ENCODE measurements at regions not wholly inside any gene's neighbourhood (a gene's known extent, or its start where the extent isn't known, plus 50 kb on each side); places are given as distances from the start of the nearest gene placed in this dataset.
"Not testable (repeated sequence)": the region's sequence is repeated elsewhere in the genome, so short reads cannot be mapped to it uniquely, and the experiment has no call there.

GRCh38 chr7:35978816-35979640, 174.0 kb upstream of the EEPD1 start:
- H4K91ac ChIP-seq (ENCODE audit: insufficient read depth, low read depth, low read length); H3K4ac ChIP-seq (ENCODE audit: low read depth, low read length); H3K9me3 ChIP-seq (ENCODE audit: control insufficient read depth, insufficient read depth, low read length); H3K23ac ChIP-seq (ENCODE audit: low read depth, low read length); H3K14ac ChIP-seq (replicated peaks; ENCODE audit: low read depth, low read length); H4K5ac ChIP-seq (ENCODE audit: low read depth, low read length); H3K4me2 ChIP-seq (ENCODE audit: low read depth, low read length); H2AFZ ChIP-seq (replicated peaks; ENCODE audit: low read length, poor library complexity); H2BK5ac ChIP-seq (ENCODE audit: low read depth, low read length, poor library complexity, severe bottlenecking); H4K20me1 ChIP-seq (ENCODE audit: insufficient read depth, low read length); H3K79me1 ChIP-seq (ENCODE audit: low read depth in 1 of 2, low read length in 2 of 2); H2BK20ac ChIP-seq (ENCODE audit: low read depth, low read length); H3K9ac ChIP-seq (ENCODE audit: low read depth, low read length); H3K36me3 ChIP-seq (ENCODE audit: control insufficient read depth, insufficient read depth, low read length); DNase-seq; H2BK120ac ChIP-seq (ENCODE audit: low read depth, low read length); H3K9me1 ChIP-seq (ENCODE audit: insufficient read depth, low read length); H3K27ac ChIP-seq (ENCODE audit: insufficient read depth, low read length); H3K4me3 ChIP-seq (ENCODE audit: insufficient read depth, low read depth, low read length); H3K18ac ChIP-seq (ENCODE audit: low read depth, low read length); CTCF ChIA-PET; H4K8ac ChIP-seq (ENCODE audit: low read depth in 2 of 2, low read length in 2 of 2); H2AK5ac ChIP-seq (ENCODE audit: low read depth, low read length); H2AK9ac ChIP-seq (replicated peaks; ENCODE audit: low read depth, low read length, poor library complexity); H3K4me1 ChIP-seq (ENCODE audit: control insufficient read depth, insufficient read depth, low read length); POLR2A ChIA-PET (ENCODE audit: unreplicated experiment); H3K56ac ChIP-seq (ENCODE audit: extremely low read depth, insufficient read depth, low read length); BruUV-seq (replicated peaks); H2BK15ac ChIP-seq (ENCODE audit: low read depth, low read length); ATAC-seq (ENCODE audit: low read depth): not testable (repeated sequence)
- peaks cover 28% of the 10 kb centered on the region for H3K27me3 ChIP-seq (ENCODE audit: control insufficient read depth, insufficient read depth, low read length)
- in situ Hi-C loops (cut with MboI; ENCODE audit: low sequenced_read_pairs) (loop anchor here (10.0 kb wide), 2 partner anchors 54 to 264 kb away; no protein-coding TSS in a partner anchor), intact Hi-C loops (cut with micrococcal nuclease) (loop anchor here (5.0 to 10.0 kb wide), 3 partner anchors 272 to 907 kb away; no protein-coding TSS in a partner anchor), dilution Hi-C loops (cut with HindIII; ENCODE audit: low sequenced_read_pairs, unreplicated experiment) (loop anchor here (25.0 kb wide), 1 partner anchor 333 kb away; no protein-coding TSS in a partner anchor)
- WGBS, 2 experiments (ENCODE audit: extremely low coverage in 2 of 2, insufficient read length in 1 of 2), result no CpG with 5 or more reads among the region's 8 CpGs
